HCT116 (cell line): ENCODE measurements at regions not wholly inside any gene's neighbourhood (a gene's known extent, or its start where the extent isn't known, plus 50 kb on each side); places are given as distances from the start of the nearest gene placed in this dataset.

ENCODE experiments used
- ATAC-seq: fragments of 200-7000 bp; cut with Tn5 transposase; 2 replicates; pipeline ENCODE4 v1.9.1; 2020; ENCODE audit warnings: mild to moderate bottlenecking, moderate library complexity
- BruUV-seq: library from RNA; stranded (reverse); fragments of 400-500 nt; replicated peaks from 2 replicates; lab custom pipeline; 2021; lab: Mats Ljungman, UMichigan
- CTCF ChIA-PET: fragments of 300-600 bp; sonication (Branson Sonifier 250); formaldehyde crosslinking; loops from one replicate; lab custom pipeline; 2021; ENCODE audit warnings: antibody characterized with exemption; lab: Charles Lee
- POLR2A ChIA-PET: fragments of 300-600, 350-600 bp; sonication (Branson Sonifier 250); formaldehyde crosslinking; loops from one replicate; lab custom pipeline; 2021; ENCODE audit warnings: antibody characterized with exemption; lab: Charles Lee
- RAD21 ChIA-PET, 2 experiments: fragments of 300-600 bp; sonication (Branson Sonifier 250); formaldehyde crosslinking; loops; one replicate each; lab custom pipeline; 2023; ENCODE audit warnings: low total read pairs in 2 of 2; ENCODE audit not compliant: uncharacterized antibody in 2 of 2, unreplicated experiment in 2 of 2, low non-redundant PET in 1 of 2; lab: Charles Lee
- DNase-seq: peaks from one replicate; pipeline ENCODE4 v3.0.0-alpha.2; 2010; ENCODE audit warnings: low read depth, low spot score
- H2AFZ ChIP-seq: fragments of 200-600 bp; shearing (Covaris generic), sonication (generic); 2 replicates; pipeline ENCODE4 v1.6.1; 2017; ENCODE audit warnings: low read depth, mixed run types, mixed read lengths, antibody characterized with exemption, low read length; ENCODE audit not compliant: poor library complexity, severe bottlenecking
- H3K27ac ChIP-seq: 2 replicates; pipeline ENCODE4 v1.5.1; 2012; ENCODE audit warnings: low read depth, low read length
- H3K27me3 ChIP-seq: fragments of 200-600 bp; sonication (generic); 2 replicates; pipeline ENCODE4 v1.6.1; 2016; ENCODE audit warnings: mixed run types, low read length, mixed read lengths; ENCODE audit not compliant: insufficient read depth
- H3K36me3 ChIP-seq, 2 experiments: fragments of 200-500 bp in 1 of 2; fragments of 200-600 bp in 1 of 2; sonication (Bioruptor generic) in 1 of 2; sonication (generic) in 1 of 2; 2 replicates each; pipeline versions ENCODE4 v1.5.1 to v1.6.1; 2014 to 2016; ENCODE audit warnings: low read length in 2 of 2, inconsistent platforms in 1 of 2, mixed read lengths in 1 of 2, mixed run types in 1 of 2; ENCODE audit not compliant: insufficient read depth in 2 of 2, control insufficient read depth in 1 of 2
- H3K4me1 ChIP-seq, 2 experiments: fragments of 200-600 bp in 1 of 2; sonication (generic) in 1 of 2; 2 replicates each; pipeline versions ENCODE4 v1.5.1 to v1.6.1; 2012 to 2017; ENCODE audit warnings: low read length in 2 of 2, inconsistent platforms in 1 of 2, mild to moderate bottlenecking in 1 of 2, mixed read lengths in 1 of 2, mixed run types in 1 of 2, moderate library complexity in 1 of 2; ENCODE audit not compliant: insufficient read depth in 2 of 2, control insufficient read depth in 1 of 2
- H3K4me2 ChIP-seq: fragments of 200-600 bp; sonication (generic); 2 replicates; pipeline ENCODE4 v1.6.1; 2017; ENCODE audit warnings: mixed run types, low read length, mixed read lengths
- H3K4me3 ChIP-seq, 2 experiments: fragments of 200-600 bp in 1 of 2; sonication (generic) in 1 of 2; replicated peaks in 1 of 2; 2 replicates each; pipeline ENCODE4 v1.5.1; 2011 to 2016; ENCODE audit warnings: low read length in 2 of 2, control low read depth in 1 of 2, low read depth in 1 of 2, mild to moderate bottlenecking in 1 of 2, mixed read lengths in 1 of 2, mixed run types in 1 of 2
- H3K79me2 ChIP-seq: fragments of 200-600 bp; sonication (generic); 2 replicates; pipeline ENCODE4 v1.6.1; 2017; ENCODE audit warnings: mild to moderate bottlenecking, mixed run types, low read length, moderate library complexity, mixed read lengths; ENCODE audit not compliant: insufficient read depth
- H3K9ac ChIP-seq: fragments of 200-600 bp; sonication (generic); 2 replicates; pipeline ENCODE4 v1.6.1; 2016; ENCODE audit warnings: low read length, mixed read lengths
- H3K9me2 ChIP-seq: fragments of 200-600 bp; sonication (generic), shearing (Covaris generic); 2 replicates; pipeline ENCODE4 v1.6.1; 2017; ENCODE audit warnings: mixed run types, mild to moderate bottlenecking, moderate library complexity; ENCODE audit not compliant: insufficient read depth
- H3K9me3 ChIP-seq, 2 experiments: fragments of 200-500 bp in 1 of 2; fragments of 200-600 bp in 1 of 2; sonication (Bioruptor generic) in 1 of 2; sonication (generic) in 1 of 2; 2 replicates each; pipeline ENCODE4 v1.6.1; 2014 to 2017; ENCODE audit warnings: low read length in 2 of 2, mixed read lengths in 2 of 2, inconsistent platforms in 1 of 2, low read depth in 1 of 2, mild to moderate bottlenecking in 1 of 2, mixed run types in 1 of 2, moderate library complexity in 1 of 2; ENCODE audit not compliant: control insufficient read depth in 1 of 2, insufficient read depth in 1 of 2
- H4K20me1 ChIP-seq: fragments of 200-600 bp; sonication (generic), shearing (Covaris generic); 2 replicates; pipeline ENCODE4 v1.6.1; 2017; ENCODE audit warnings: mixed run types, mild to moderate bottlenecking, moderate library complexity; ENCODE audit not compliant: insufficient read depth
- ATF3 ChIP-seq: IDR thresholded peaks from 2 replicates; pipeline ENCODE4 v1.6.1; 2012
- CBX3 ChIP-seq: IDR thresholded peaks from 2 replicates; pipeline ENCODE4 v1.6.1; 2012; ENCODE audit warnings: low read depth
- CEBPB ChIP-seq: IDR thresholded peaks from 2 replicates; pipeline ENCODE4 v1.6.1; 2012; ENCODE audit warnings: low read depth
- EGR1 ChIP-seq: IDR thresholded peaks from 2 replicates; pipeline ENCODE4 v1.6.1; 2012; ENCODE audit warnings: low read depth
- ELF1 ChIP-seq: IDR thresholded peaks from 2 replicates; pipeline ENCODE4 v1.6.1; 2012; ENCODE audit warnings: low read depth, borderline replicate concordance
- EZH2 ChIP-seq: fragments of 200-600 bp; sonication (generic); IDR thresholded peaks from 2 replicates; pipeline ENCODE4 v1.6.1; 2017; ENCODE audit warnings: antibody characterized with exemption, mixed run types
- EZH2phosphoT487 ChIP-seq: fragments of 200-600 bp; IDR thresholded peaks from 2 replicates; pipeline ENCODE4 v1.6.1; 2018; ENCODE audit warnings: antibody characterized with exemption, borderline replicate concordance
- FOSL1 ChIP-seq: IDR thresholded peaks from 2 replicates; pipeline ENCODE4 v1.6.1; 2012; ENCODE audit warnings: low read depth
- JUND ChIP-seq: IDR thresholded peaks from 2 replicates; pipeline ENCODE4 v1.6.1; 2012
- POLR2A ChIP-seq: IDR thresholded peaks from 2 replicates; pipeline ENCODE4 v1.7.0; 2011; ENCODE audit warnings: borderline replicate concordance; ENCODE audit not compliant: insufficient read depth, insufficient read length; ENCODE audit errors: extremely low read depth
- POLR2AphosphoS5 ChIP-seq: IDR thresholded peaks from 2 replicates; pipeline ENCODE4 v1.6.1; 2011; ENCODE audit warnings: mild to moderate bottlenecking, low read depth, low read length, moderate library complexity
- RAD21 ChIP-seq: IDR thresholded peaks from 2 replicates; pipeline ENCODE4 v1.6.1; 2012; ENCODE audit warnings: low read depth, mild to moderate bottlenecking
- SIN3A ChIP-seq: IDR thresholded peaks from 2 replicates; pipeline ENCODE4 v1.6.1; 2012; ENCODE audit warnings: low read depth
- SRF ChIP-seq: IDR thresholded peaks from 2 replicates; pipeline ENCODE4 v1.6.1; 2012; ENCODE audit warnings: low read depth
- YY1 ChIP-seq: IDR thresholded peaks from 2 replicates; pipeline ENCODE4 v1.6.1; 2011; ENCODE audit warnings: low read length, low read depth, moderate library complexity, mild to moderate bottlenecking; ENCODE audit not compliant: insufficient replicate concordance; ENCODE audit errors: extremely low read depth
- ZBTB33 ChIP-seq: IDR thresholded peaks from 2 replicates; pipeline ENCODE4 v1.6.1; 2011; ENCODE audit warnings: mild to moderate bottlenecking, low read length, moderate library complexity; ENCODE audit not compliant: insufficient replicate concordance; ENCODE audit errors: extremely low read depth
- ZNF274 ChIP-seq: fragments of 200-500 bp; sonication (Bioruptor generic); IDR thresholded peaks from 2 replicates; pipeline ENCODE4 v1.6.1; 2014; ENCODE audit warnings: mild to moderate bottlenecking, low read depth, low read length, inconsistent platforms
- intact Hi-C: fragments of 100-400 bp; cut with micrococcal nuclease; formaldehyde crosslinking; loops from 2 replicates; pipeline ENCODE4 v1.10.0; 2022
- TF ChIP-seq, protein P1 (sequence below): IDR thresholded peaks from 2 replicates; pipeline ENCODE4 v1.6.1; 2012; ENCODE audit warnings: low read depth

GRCh38 chr10:4698075-4698474 lies 127.9 kb upstream of the AKR1E2 start:
- CTCF ChIA-PET: no interaction called here
- no peak for ATAC-seq
- DNase-seq: no peak
- H3K9ac ChIP-seq: no peak overlapping the region
- no peaks in the 10 kb centered on the region for H4K20me1 ChIP-seq
- no peak overlapping the region for H3K27ac ChIP-seq
- H2AFZ ChIP-seq: peak overlapping the region; percentile 24
- no peaks in the 10 kb centered on the region for H3K9me3 ChIP-seq
- no peaks in the 10 kb centered on the region; a peak in 1 of 4 replicates for H3K4me1 ChIP-seq
- no peaks in the 10 kb centered on the region for H3K9me2 ChIP-seq
- no peak overlapping the region for H3K4me2 ChIP-seq
- intact Hi-C loops: no loop called here
- no peaks in the 10 kb centered on the region for H3K27me3 ChIP-seq
- RAD21 ChIA-PET: no interaction called here
- H3K36me3 ChIP-seq: no peaks in the 10 kb centered on the region
- POLR2A ChIA-PET: no interaction called here
- BruUV-seq: no TSS peak
- H3K79me2 ChIP-seq: no peaks in the 10 kb centered on the region
- TF ChIP-seq YY1 (no peak), ELF1 (no peak), POLR2A (no peak), RAD21 (no peak), JUND (no peak), CEBPB (no peak), SIN3A (no peak), ZNF274 (no peak), EZH2 (no peak), EZH2phosphoT487 (no peak), CBX3 (no peak), SRF (no peak)
- H3K4me3 ChIP-seq: no peak overlapping the region

GRCh38 chr10:4696186-4696585 lies 129.8 kb upstream of the AKR1E2 start:
- TF ChIP-seq RAD21 (no peak), FOSL1 (no peak), POLR2AphosphoS5 (no peak), ZBTB33 (no peak), EGR1 (no peak), ATF3 (no peak), EZH2phosphoT487 (no peak)
- TF ChIP-seq, protein P1, sequence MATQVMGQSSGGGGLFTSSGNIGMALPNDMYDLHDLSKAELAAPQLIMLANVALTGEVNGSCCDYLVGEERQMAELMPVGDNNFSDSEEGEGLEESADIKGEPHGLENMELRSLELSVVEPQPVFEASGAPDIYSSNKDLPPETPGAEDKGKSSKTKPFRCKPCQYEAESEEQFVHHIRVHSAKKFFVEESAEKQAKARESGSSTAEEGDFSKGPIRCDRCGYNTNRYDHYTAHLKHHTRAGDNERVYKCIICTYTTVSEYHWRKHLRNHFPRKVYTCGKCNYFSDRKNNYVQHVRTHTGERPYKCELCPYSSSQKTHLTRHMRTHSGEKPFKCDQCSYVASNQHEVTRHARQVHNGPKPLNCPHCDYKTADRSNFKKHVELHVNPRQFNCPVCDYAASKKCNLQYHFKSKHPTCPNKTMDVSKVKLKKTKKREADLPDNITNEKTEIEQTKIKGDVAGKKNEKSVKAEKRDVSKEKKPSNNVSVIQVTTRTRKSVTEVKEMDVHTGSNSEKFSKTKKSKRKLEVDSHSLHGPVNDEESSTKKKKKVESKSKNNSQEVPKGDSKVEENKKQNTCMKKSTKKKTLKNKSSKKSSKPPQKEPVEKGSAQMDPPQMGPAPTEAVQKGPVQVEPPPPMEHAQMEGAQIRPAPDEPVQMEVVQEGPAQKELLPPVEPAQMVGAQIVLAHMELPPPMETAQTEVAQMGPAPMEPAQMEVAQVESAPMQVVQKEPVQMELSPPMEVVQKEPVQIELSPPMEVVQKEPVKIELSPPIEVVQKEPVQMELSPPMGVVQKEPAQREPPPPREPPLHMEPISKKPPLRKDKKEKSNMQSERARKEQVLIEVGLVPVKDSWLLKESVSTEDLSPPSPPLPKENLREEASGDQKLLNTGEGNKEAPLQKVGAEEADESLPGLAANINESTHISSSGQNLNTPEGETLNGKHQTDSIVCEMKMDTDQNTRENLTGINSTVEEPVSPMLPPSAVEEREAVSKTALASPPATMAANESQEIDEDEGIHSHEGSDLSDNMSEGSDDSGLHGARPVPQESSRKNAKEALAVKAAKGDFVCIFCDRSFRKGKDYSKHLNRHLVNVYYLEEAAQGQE: no peak
- no peak overlapping the region for H2AFZ ChIP-seq
- H3K9me2 ChIP-seq: no peaks in the 10 kb centered on the region
- no peak overlapping the region for H3K4me2 ChIP-seq
- no peak overlapping the region for H3K4me3 ChIP-seq
- H3K27ac ChIP-seq: no peak overlapping the region
- no peaks in the 10 kb centered on the region for H3K9me3 ChIP-seq
- intact Hi-C loops: no loop called here
- peaks cover 0 to 13% of the 10 kb centered on the region in 2 experiments; a peak in 2 of 4 replicates for H3K4me1 ChIP-seq
- ChIA-PET POLR2A (no interaction called here), RAD21 (no interaction called here), CTCF (no interaction called here)
- H3K9ac ChIP-seq: no peak overlapping the region
- H3K36me3 ChIP-seq: no peaks in the 10 kb centered on the region
- no peaks in the 10 kb centered on the region for H4K20me1 ChIP-seq
- no peaks in the 10 kb centered on the region for H3K27me3 ChIP-seq
- H3K79me2 ChIP-seq: no peaks in the 10 kb centered on the region
- ATAC-seq (no peak), DNase-seq (no peak)
- BruUV-seq: no TSS peak
